ENCODE measurements at regions not wholly inside any gene's neighbourhood (a gene's known extent, or its start where the extent isn't known, plus 50 kb on each side); places are given as distances from the start of the nearest gene placed in this dataset.

GRCh38 chr10:121662945-121663917 is 65.0 kb upstream of the FGFR2 start:
- peak in 7 of 58 donors; percentile 5 to 46 (median 11) for DNase-seq

- DNase-seq, result no peak
These were observed 64.3 kb upstream of the FGFR2 start for GRCh38 chr10:121662531-121662930.

GRCh38 chr10:121661451-121661851 is 63.2 kb upstream of the FGFR2 start:
- peak in 1 of 58 donors; percentile 9 for DNase-seq

- no peak for DNase-seq
These were observed 61.0 kb upstream of the FGFR2 start for GRCh38 chr10:121659236-121659635.

GRCh38 chr10:121658611-121659010 is 60.4 kb upstream of the FGFR2 start:
- no peak for DNase-seq

- DNase-seq, result no peak
These were observed 59.9 kb upstream of the FGFR2 start for GRCh38 chr10:121658111-121658510.

GRCh38 chr10:121655254-121656144 is 57.3 kb upstream of the FGFR2 start:
- no peak for DNase-seq

GRCh38 chr10:121654021-121654545 is 55.8 kb upstream of the FGFR2 start:
- no peak for DNase-seq

- no peak for DNase-seq
These were observed 55.4 kb upstream of the FGFR2 start for GRCh38 chr10:121653608-121654007.

GRCh38 chr10:121648493-121648892 is 50.2 kb upstream of the FGFR2 start:
- DNase-seq, result peak in 18 of 58 donors; percentile 10 to 65 (median 46)

GRCh38 chr10:121648059-121648458 is 49.8 kb upstream of the FGFR2 start:
- peak in 32 of 58 donors; percentile 8 to 85 (median 47) for DNase-seq
